GM23338 (cell line): ENCODE measurements at regions not wholly inside any gene's neighbourhood (a gene's known extent, or its start where the extent isn't known, plus 50 kb on each side); places are given as distances from the start of the nearest gene placed in this dataset.

ENCODE experiments used
- ATAC-seq: fragments of 200-7000 bp; cut with Tn5 transposase; 3 replicates; pipeline ENCODE4 v1.9.1; 2020
- DNase-seq: peaks from one replicate; pipeline ENCODE4 v3.0.0-alpha.2; 2015; ENCODE audit warnings: low spot score
- H2AFZ ChIP-seq: fragments of 200-600 bp; sonication (generic); 2 replicates; pipeline ENCODE4 v1.8.0; 2016; ENCODE audit warnings: antibody characterized with exemption, mild to moderate bottlenecking, moderate library complexity
- H3F3A ChIP-seq: fragments of 200-600 bp; sonication (generic); replicated peaks from 2 replicates; pipeline ENCODE4 v1.8.0; 2017; ENCODE audit warnings: antibody characterized with exemption, mixed run types, low read depth
- H3K27ac ChIP-seq: fragments of 200-600 bp; sonication (generic); 2 replicates; pipeline ENCODE4 v1.6.1; 2016; ENCODE audit warnings: low read depth
- H3K27me3 ChIP-seq: fragments of 200-600 bp; sonication (generic); 2 replicates; pipeline ENCODE4 v1.8.0; 2016; ENCODE audit warnings: mild to moderate bottlenecking, mixed run types, moderate library complexity; ENCODE audit not compliant: insufficient read depth
- H3K36me3 ChIP-seq: fragments of 200-600 bp; sonication (generic); 2 replicates; pipeline ENCODE4 v1.8.0; 2016; ENCODE audit warnings: mild to moderate bottlenecking; ENCODE audit not compliant: insufficient read depth
- H3K4me1 ChIP-seq: fragments of 200-600 bp; sonication (generic); 2 replicates; pipeline ENCODE4 v1.8.0; 2016; ENCODE audit warnings: mild to moderate bottlenecking, moderate library complexity; ENCODE audit not compliant: insufficient read depth
- H3K4me2 ChIP-seq: fragments of 200-600 bp; sonication (generic); 2 replicates; pipeline ENCODE4 v1.7.1; 2017; ENCODE audit warnings: mixed run types
- H3K4me3 ChIP-seq: fragments of 200-600 bp; sonication (generic); 2 replicates; pipeline ENCODE4 v1.6.1; 2016; ENCODE audit warnings: mixed run types
- H3K79me2 ChIP-seq: fragments of 200-600 bp; sonication (generic); replicated peaks from 2 replicates; pipeline ENCODE4 v1.8.0; 2017; ENCODE audit warnings: mild to moderate bottlenecking; ENCODE audit not compliant: insufficient read depth
- H3K9me2 ChIP-seq: fragments of 200-600 bp; sonication (generic); 2 replicates; pipeline ENCODE4 v1.8.0; 2017; ENCODE audit not compliant: insufficient read depth
- H4K20me1 ChIP-seq: fragments of 200-600 bp; sonication (generic); replicated peaks from 2 replicates; pipeline ENCODE4 v1.8.0; 2017; ENCODE audit warnings: mild to moderate bottlenecking; ENCODE audit not compliant: insufficient read depth
- H3K27ac Mint-ChIP-seq: 2 replicates; pipeline ENCODE4 v1.8.0; 2020; ENCODE audit warnings: inconsistent platforms, mild to moderate bottlenecking, moderate library complexity, mixed read lengths
- H3K27me3 Mint-ChIP-seq: 3 replicates; pipeline ENCODE4 v1.8.0; 2022; ENCODE audit warnings: low read depth, mild to moderate bottlenecking, moderate library complexity, mixed read lengths, inconsistent platforms; ENCODE audit not compliant: insufficient read depth, poor library complexity
- H3K36me3 Mint-ChIP-seq: 3 replicates; pipeline ENCODE4 v1.8.0; 2021; ENCODE audit warnings: low read depth, mild to moderate bottlenecking, inconsistent platforms, moderate library complexity, mixed read lengths
- H3K4me1 Mint-ChIP-seq: 3 replicates; pipeline ENCODE4 v1.8.0; 2020; ENCODE audit warnings: mild to moderate bottlenecking, inconsistent platforms, mixed read lengths
- H3K4me3 Mint-ChIP-seq: 3 replicates; pipeline ENCODE4 v1.8.0; 2021; ENCODE audit warnings: moderate library complexity, mild to moderate bottlenecking, inconsistent platforms, mixed read lengths
- H3K9me3 Mint-ChIP-seq: 3 replicates; pipeline ENCODE4 v1.8.0; 2020; ENCODE audit warnings: moderate library complexity, mild to moderate bottlenecking, inconsistent platforms, mixed read lengths
- CREB1 ChIP-seq: fragments of 250-450 bp; sonication (Bioruptor Pico); IDR thresholded peaks from 2 replicates; pipeline ENCODE4 v1.5.0; 2020; ENCODE audit warnings: low read depth, mild to moderate bottlenecking, moderate library complexity
- ETS1 ChIP-seq: IDR thresholded peaks from 2 replicates; pipeline ENCODE4 v1.6.1; 2016; ENCODE audit warnings: antibody characterized with exemption
- EZH2phosphoT487 ChIP-seq: fragments of 200-600 bp; sonication (generic); IDR thresholded peaks from one replicate; pipeline ENCODE4 v1.8.1; 2018; ENCODE audit warnings: antibody characterized with exemption; ENCODE audit not compliant: unreplicated experiment
- NANOG ChIP-seq: IDR thresholded peaks from 2 replicates; pipeline ENCODE4 v1.6.1; 2016; ENCODE audit warnings: antibody characterized with exemption, borderline replicate concordance
- POLR2AphosphoS5 ChIP-seq: IDR thresholded peaks from 2 replicates; pipeline ENCODE4 v1.6.1; 2016; ENCODE audit warnings: antibody characterized with exemption, low read depth
- REST ChIP-seq: IDR thresholded peaks from one replicate; pipeline ENCODE4 v1.6.1; 2018; ENCODE audit warnings: antibody characterized with exemption; ENCODE audit not compliant: unreplicated experiment
- STAT1 ChIP-seq: IDR thresholded peaks from one replicate; pipeline ENCODE4 v1.6.1; 2016; ENCODE audit warnings: antibody characterized with exemption; ENCODE audit not compliant: unreplicated experiment
- ZNF114 ChIP-seq: fragments of 250-450 bp; sonication (Bioruptor Pico); IDR thresholded peaks from 2 replicates; pipeline ENCODE4 v1.5.0; 2020; ENCODE audit warnings: mild to moderate bottlenecking, moderate library complexity
- ZNF462 ChIP-seq: fragments of 250-450 bp; sonication (Bioruptor Pico); IDR thresholded peaks from 2 replicates; pipeline ENCODE4 v1.5.0; 2020; ENCODE audit warnings: mild to moderate bottlenecking, moderate library complexity

GRCh38 chr1:8261398-8261762, 56.5 kb upstream of the SLC45A1 start:
- Histone ChIP-seq H3K4me1 (peaks cover 13% of the 10 kb centered on the region), H3K36me3 (no peaks in the 10 kb centered on the region), H3F3A (peaks cover 13% of the 10 kb centered on the region), H3K9me2 (no peaks in the 10 kb centered on the region), H3K79me2 (no peaks in the 10 kb centered on the region), H3K27ac (no peak overlapping the region), H2AFZ (no peak overlapping the region), H3K27me3 (no peaks in the 10 kb centered on the region), H4K20me1 (no peaks in the 10 kb centered on the region), H3K4me3 (no peak overlapping the region), H3K4me2 (no peak overlapping the region)
- no peak for TF ChIP-seq NANOG
- TF ChIP-seq CREB1 (CRISPR knock-in tag) = no peak
- TF ChIP-seq POLR2AphosphoS5 = no peak
- TF ChIP-seq REST = no peak
- no peak for TF ChIP-seq EZH2phosphoT487
- no peak overlapping the region for H3K27ac Mint-ChIP-seq
- DNase-seq (no peak), ATAC-seq (no peak)
- no peaks in the 10 kb centered on the region; the same call in 2 of the 3 replicates for H3K36me3 Mint-ChIP-seq
- no peak overlapping the region for H3K4me3 Mint-ChIP-seq
- H3K4me1 Mint-ChIP-seq = peaks cover 26% of the 10 kb centered on the region
- peaks cover 3% of the 10 kb centered on the region; the same call in 2 of the 3 replicates for H3K9me3 Mint-ChIP-seq
- peaks cover 15% of the 10 kb centered on the region for H3K27me3 Mint-ChIP-seq

- no peak overlapping the region for H3K4me3 Mint-ChIP-seq
- ATAC-seq (no peak; the same call in 2 of the 3 replicates), DNase-seq (no peak)
- peaks cover 16% of the 10 kb centered on the region for H3K27me3 Mint-ChIP-seq
- peaks cover 25% of the 10 kb centered on the region for H3K4me1 Mint-ChIP-seq
- peak overlapping the region; percentile 12; the same call in 1 of the 2 replicates for H3K27ac ChIP-seq
- H3K79me2 ChIP-seq = no peaks in the 10 kb centered on the region
- H3K36me3 ChIP-seq = no peaks in the 10 kb centered on the region
- no peak overlapping the region for H3K4me3 ChIP-seq
- H3K9me3 Mint-ChIP-seq = peaks cover 5% of the 10 kb centered on the region; the same call in 2 of the 3 replicates
- peak overlapping the region; percentile 34; the same call in 1 of the 2 replicates for H2AFZ ChIP-seq
- H3K9me2 ChIP-seq = no peaks in the 10 kb centered on the region
- H4K20me1 ChIP-seq = no peaks in the 10 kb centered on the region
- H3K27ac Mint-ChIP-seq = no peak overlapping the region; the same call in 1 of the 2 replicates
- H3K4me2 ChIP-seq = peak overlapping the region; percentile 42; the same call in 1 of the 2 replicates
- no peaks in the 10 kb centered on the region for H3K27me3 ChIP-seq
- H3F3A ChIP-seq = no peaks in the 10 kb centered on the region
- H3K36me3 Mint-ChIP-seq = peaks cover 2% of the 10 kb centered on the region; the same call in 1 of the 3 replicates
- peaks cover 13% of the 10 kb centered on the region for H3K4me1 ChIP-seq
- TF ChIP-seq STAT1 = no peak
- TF ChIP-seq EZH2phosphoT487 = no peak
- TF ChIP-seq POLR2AphosphoS5 = no peak
- TF ChIP-seq CREB1 (CRISPR knock-in tag) = no peak
- no peak for TF ChIP-seq NANOG
- TF ChIP-seq ETS1 = no peak
- TF ChIP-seq ZNF462 = no peak
- TF ChIP-seq ZNF114 (CRISPR knock-in tag) = no peak
Measured at GRCh38 chr1:8259498-8260290, 58.2 kb upstream of the SLC45A1 start.
